HepG2 (cell line): ENCODE measurements at regions not wholly inside any gene's neighbourhood (a gene's known extent, or its start where the extent isn't known, plus 50 kb on each side); places are given as distances from the start of the nearest gene placed in this dataset.

Experiments
- ATAC-seq: fragments of 200-7000 bp; cut with Tn5 transposase; 3 replicates; pipeline ENCODE4 v1.9.1; 2020; ENCODE audit warnings: mild to moderate bottlenecking, moderate library complexity
- BruUV-seq: library from RNA; stranded (reverse); fragments of 400-500 nt; replicated peaks from 2 replicates; lab custom pipeline; 2021; lab: Mats Ljungman, UMichigan
- CTCF ChIA-PET: fragments of 300-600 bp; formaldehyde crosslinking; extraction: SDS; loops from one replicate; lab custom pipeline; 2021; ENCODE audit warnings: low total read pairs, inconsistent platforms, low intra/inter-chr PET ratio; lab: Yijun Ruan, JAX
- POLR2A ChIA-PET: fragments of 350-600 bp; sonication (Branson Sonifier 250); formaldehyde crosslinking; loops from one replicate; lab custom pipeline; 2020; ENCODE audit warnings: antibody characterized with exemption, inconsistent platforms; lab: Yijun Ruan, JAX
- DNase-seq: peaks from one replicate; pipeline ENCODE4 v3.0.0-alpha.2; 2015; ENCODE audit warnings: low spot score
- FAIRE-seq: peaks from 3 replicates; lab custom pipeline; 2011; peaks lifted over from hg19 to GRCh38; lab: Jason Lieb, UNC
- H2AFZ ChIP-seq: one replicate; pipeline ENCODE4 v1.6.1; 2011; ENCODE audit warnings: low read length, inconsistent platforms
- H3K27ac ChIP-seq: fragments of 300-600 bp; 3 replicates; pipeline ENCODE4 v1.8.0; 2011; ENCODE audit warnings: mixed run types, mild to moderate bottlenecking, mixed read lengths, low read length, inconsistent platforms; ENCODE audit not compliant: insufficient read depth; ENCODE audit errors: extremely low read length
- H3K27me3 ChIP-seq, 2 experiments: fragments of 200-600 bp in 1 of 2; 2 replicates in 1 of 2; 3 replicates in 1 of 2; pipeline versions ENCODE4 v1.6.0 to v1.8.0; 2011; ENCODE audit warnings: low read length in 2 of 2, mild to moderate bottlenecking in 2 of 2, moderate library complexity in 2 of 2, inconsistent platforms in 1 of 2; ENCODE audit not compliant: insufficient read depth in 2 of 2, control insufficient read depth in 1 of 2
- H3K36me3 ChIP-seq, 2 experiments: fragments of 200-600 bp in 1 of 2; replicated peaks in 1 of 2; 2 replicates in 1 of 2; 3 replicates in 1 of 2; pipeline versions ENCODE4 v1.5.1 to v1.8.0; 2011; ENCODE audit warnings: low read length in 2 of 2, inconsistent platforms in 1 of 2; ENCODE audit not compliant: insufficient read depth in 2 of 2, control insufficient read depth in 1 of 2
- H3K4me1 ChIP-seq: 2 replicates; pipeline ENCODE4 v1.5.1; 2012; ENCODE audit warnings: low read length, inconsistent platforms; ENCODE audit not compliant: insufficient read depth
- H3K4me2 ChIP-seq: 2 replicates; pipeline ENCODE4 v1.6.0; 2011; ENCODE audit warnings: low read depth, low read length, inconsistent platforms
- H3K4me3 ChIP-seq, 3 experiments: fragments of 200-600 bp in 1 of 3; sonication (generic), shearing (Covaris generic) in 1 of 3; replicated peaks in 1 of 3; 2 replicates each; pipeline ENCODE4 v1.5.1; 2011 to 2016; ENCODE audit warnings: low read length in 3 of 3, inconsistent platforms in 2 of 3, low read depth in 2 of 3, mild to moderate bottlenecking in 2 of 3, control low read depth in 1 of 3, mixed read lengths in 1 of 3; ENCODE audit not compliant: insufficient read depth in 1 of 3
- H3K79me2 ChIP-seq: one replicate; pipeline ENCODE4 v1.6.1; 2011; ENCODE audit warnings: low read length, inconsistent platforms; ENCODE audit not compliant: insufficient read depth
- H3K9ac ChIP-seq: 2 replicates; pipeline ENCODE4 v1.6.0; 2011; ENCODE audit warnings: mild to moderate bottlenecking, low read depth, low read length, inconsistent platforms; ENCODE audit not compliant: insufficient read depth
- H3K9me3 ChIP-seq: 2 replicates; pipeline ENCODE4 v1.5.1; 2012; ENCODE audit warnings: mild to moderate bottlenecking, low read length
- H4K20me1 ChIP-seq: 2 replicates; pipeline ENCODE4 v1.6.0; 2011; ENCODE audit warnings: inconsistent platforms, mild to moderate bottlenecking, low read length, moderate library complexity; ENCODE audit not compliant: insufficient read depth
- FOXA1 ChIP-seq, 2 experiments: fragments of 450-650 bp in 1 of 2; sonication (generic) in 1 of 2; formaldehyde crosslinking in 1 of 2; IDR thresholded peaks; 2 replicates each; pipeline versions ENCODE4 v1.4.0 to v1.6.1; 2016 to 2020; ENCODE audit warnings: missing genetic modification reagents in 1 of 2
- MLLT10 ChIP-seq: sonication (generic); formaldehyde crosslinking; IDR thresholded peaks from 2 replicates; pipeline ENCODE4 v1.4.0; 2020; ENCODE audit warnings: missing genetic modification reagents
- NFE2L2 ChIP-seq: fragments of 150-350 bp; IDR thresholded peaks from 2 replicates; pipeline ENCODE4 v1.6.1; 2014; ENCODE audit warnings: low read length
- NONO ChIP-seq, 2 experiments: fragments of 450-650 bp in 1 of 2; sonication (generic) in 1 of 2; formaldehyde crosslinking in 1 of 2; IDR thresholded peaks in 1 of 2; conservative IDR thresholded peaks in 1 of 2; 2 replicates each; pipeline versions ENCODE4 v1.6.1 to v1.8.0; 2017 to 2022; ENCODE audit warnings: mild to moderate bottlenecking in 1 of 2, missing genetic modification reagents in 1 of 2, moderate library complexity in 1 of 2
- ZNF546 ChIP-seq: sonication (generic); formaldehyde crosslinking; conservative IDR thresholded peaks from 2 replicates; pipeline ENCODE4 v1.8.1; 2023; ENCODE audit warnings: mild to moderate bottlenecking, missing genetic modification reagents
- ZNF564 ChIP-seq: sonication (generic); formaldehyde crosslinking; IDR thresholded peaks from 2 replicates; pipeline ENCODE4 v1.8.1; 2023; ENCODE audit warnings: mild to moderate bottlenecking, missing genetic modification reagents
- ZNF746 ChIP-seq: sonication (generic); formaldehyde crosslinking; IDR thresholded peaks from 2 replicates; pipeline ENCODE4 v1.8.0; 2022; ENCODE audit warnings: mild to moderate bottlenecking, missing genetic modification reagents
- WGBS: methylation state at CpG from one replicate; pipeline ENCODE4 v1.1.6; 2017; ENCODE audit warnings: low lambda C conversion rate; 5-methylcytosine and 5-hydroxymethylcytosine counted together
- in situ Hi-C: cut with HindIII; loops from 2 replicates; pipeline ENCODE4 v1.10.0; 2017; ENCODE audit warnings: low pct_unique_long_range_greater_than_20kb; ENCODE audit not compliant: extremely low pct_ligation_motif_present
- intact Hi-C: fragments of 100-400 bp; cut with micrococcal nuclease; formaldehyde crosslinking; loops from one replicate; pipeline ENCODE4 v1.10.0; 2022; ENCODE audit not compliant: unreplicated experiment
- TF ChIP-seq, protein P1 (sequence below): sonication (generic); formaldehyde crosslinking; IDR thresholded peaks from 2 replicates; pipeline ENCODE4 v1.4.0; 2020; ENCODE audit warnings: missing genetic modification reagents

- Histone ChIP-seq H3K9ac (no peak overlapping the region), H3K9me3 (peaks cover 5% of the 10 kb centered on the region; the same call in 1 of the 2 replicates), H3K4me3 (no peak overlapping the region), H3K4me1 (no peaks in the 10 kb centered on the region), H3K79me2 (no peaks in the 10 kb centered on the region), H3K36me3 (no peaks in the 10 kb centered on the region), H2AFZ (no peak overlapping the region), H3K27ac (no peak overlapping the region), H3K4me2 (no peak overlapping the region), H4K20me1 (no peaks in the 10 kb centered on the region), H3K27me3 (peaks cover 1 to 8% of the 10 kb centered on the region in 2 experiments; a peak in 3 of 5 replicates)
- intact Hi-C loops: no loop called here
- no TSS peak for BruUV-seq
- in situ Hi-C loops: no loop called here
- 30% methylated on average over 9 of the region's 9 CpGs for WGBS
- ChIA-PET CTCF (no interaction called here), POLR2A (no interaction called here)
- FAIRE-seq (no peak), DNase-seq (no peak), ATAC-seq (no peak)
- TF ChIP-seq ZNF546 (no peak), FOXA1 (IDR thresholded peaks at IDR 0.05) (no peak), FOXA1 (CRISPR knock-in tag; IDR thresholded peaks at IDR 0.05) (no peak), NFE2L2 (no peak), ZNF564 (CRISPR knock-in tag) (no peak), MLLT10 (CRISPR knock-in tag) (no peak), NONO (IDR thresholded peaks at IDR 0.05) (no peak), NONO (CRISPR knock-in tag; conservative IDR thresholded peaks at IDR 0.05) (no peak), ZNF746 (no peak)
These were observed 285.6 kb downstream of the SHOX start for GRCh38 chrX:916230-916599.

GRCh38 chrX:915427-916229 is 285.0 kb downstream of the SHOX start:
- H3K4me1 ChIP-seq: no peaks in the 10 kb centered on the region
- H4K20me1 ChIP-seq: no peaks in the 10 kb centered on the region
- H3K4me3 ChIP-seq: no peak overlapping the region
- no peak overlapping the region for H3K27ac ChIP-seq
- no peak overlapping the region for H3K9ac ChIP-seq
- peak; percentile 31; the same call in 2 of the 3 replicates for ATAC-seq
- in situ Hi-C loops: no loop called here
- 10% methylated on average over 12 of the region's 15 CpGs for WGBS
- H3K9me3 ChIP-seq: peaks cover 5% of the 10 kb centered on the region; the same call in 1 of the 2 replicates
- intact Hi-C loops: no loop called here
- POLR2A ChIA-PET: no interaction called here
- TF ChIP-seq, protein P1, sequence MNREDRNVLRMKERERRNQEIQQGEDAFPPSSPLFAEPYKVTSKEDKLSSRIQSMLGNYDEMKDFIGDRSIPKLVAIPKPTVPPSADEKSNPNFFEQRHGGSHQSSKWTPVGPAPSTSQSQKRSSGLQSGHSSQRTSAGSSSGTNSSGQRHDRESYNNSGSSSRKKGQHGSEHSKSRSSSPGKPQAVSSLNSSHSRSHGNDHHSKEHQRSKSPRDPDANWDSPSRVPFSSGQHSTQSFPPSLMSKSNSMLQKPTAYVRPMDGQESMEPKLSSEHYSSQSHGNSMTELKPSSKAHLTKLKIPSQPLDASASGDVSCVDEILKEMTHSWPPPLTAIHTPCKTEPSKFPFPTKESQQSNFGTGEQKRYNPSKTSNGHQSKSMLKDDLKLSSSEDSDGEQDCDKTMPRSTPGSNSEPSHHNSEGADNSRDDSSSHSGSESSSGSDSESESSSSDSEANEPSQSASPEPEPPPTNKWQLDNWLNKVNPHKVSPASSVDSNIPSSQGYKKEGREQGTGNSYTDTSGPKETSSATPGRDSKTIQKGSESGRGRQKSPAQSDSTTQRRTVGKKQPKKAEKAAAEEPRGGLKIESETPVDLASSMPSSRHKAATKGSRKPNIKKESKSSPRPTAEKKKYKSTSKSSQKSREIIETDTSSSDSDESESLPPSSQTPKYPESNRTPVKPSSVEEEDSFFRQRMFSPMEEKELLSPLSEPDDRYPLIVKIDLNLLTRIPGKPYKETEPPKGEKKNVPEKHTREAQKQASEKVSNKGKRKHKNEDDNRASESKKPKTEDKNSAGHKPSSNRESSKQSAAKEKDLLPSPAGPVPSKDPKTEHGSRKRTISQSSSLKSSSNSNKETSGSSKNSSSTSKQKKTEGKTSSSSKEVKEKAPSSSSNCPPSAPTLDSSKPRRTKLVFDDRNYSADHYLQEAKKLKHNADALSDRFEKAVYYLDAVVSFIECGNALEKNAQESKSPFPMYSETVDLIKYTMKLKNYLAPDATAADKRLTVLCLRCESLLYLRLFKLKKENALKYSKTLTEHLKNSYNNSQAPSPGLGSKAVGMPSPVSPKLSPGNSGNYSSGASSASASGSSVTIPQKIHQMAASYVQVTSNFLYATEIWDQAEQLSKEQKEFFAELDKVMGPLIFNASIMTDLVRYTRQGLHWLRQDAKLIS: no peak
- no peak overlapping the region for H3K4me2 ChIP-seq
- no TSS peak for BruUV-seq
- H3K36me3 ChIP-seq: no peaks in the 10 kb centered on the region
- no peak for DNase-seq
- no peak for FAIRE-seq
- H2AFZ ChIP-seq: no peak overlapping the region
- CTCF ChIA-PET: no interaction called here
- no peaks in the 10 kb centered on the region for H3K79me2 ChIP-seq
- H3K27me3 ChIP-seq: peaks cover 1 to 8% of the 10 kb centered on the region in 2 experiments; a peak in 3 of 5 replicates
